ENCODE measurements at regions not wholly inside any gene's neighbourhood (a gene's known extent, or its start where the extent isn't known, plus 50 kb on each side); places are given as distances from the start of the nearest gene placed in this dataset.

DNA sequence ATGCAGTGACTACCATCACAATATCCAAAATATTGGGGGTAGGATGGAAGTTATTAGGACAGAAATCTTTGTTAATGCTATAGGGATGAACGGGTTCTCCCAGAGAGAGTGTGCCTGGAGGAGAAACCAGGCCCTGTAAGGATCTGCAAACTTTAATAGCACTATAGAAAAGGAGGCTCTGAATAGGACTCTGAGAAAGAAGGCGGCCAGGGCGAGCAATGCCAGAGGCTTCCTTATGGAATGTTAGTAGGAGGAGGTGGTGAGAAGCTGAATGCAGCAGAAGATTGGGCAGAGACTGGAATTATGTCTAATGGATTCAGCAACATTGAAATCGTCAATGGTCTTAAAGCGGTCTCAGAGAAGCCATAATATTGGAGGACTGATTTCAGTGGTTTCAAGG is 84.6 kb upstream of the SYNDIG1 start:
- Histone ChIP-seq H3K36me3 (replicated peaks in 1 of 2) (no peaks in the 10 kb centered on the region), H3K4me3 (no peak overlapping the region), H3K4me1 (replicated peaks in 1 of 2) (no peaks in the 10 kb centered on the region), H3K27ac (no peak overlapping the region), H3K27me3 (no peaks in the 10 kb centered on the region), H3K9me3 (replicated peaks in 1 of 3) (no peaks in the 10 kb centered on the region)
- intact Hi-C loops (cut with DNase I) = no loop called here
- 71 to 83% (median 79%) methylated on average over 5 of the region's 5 CpGs for whole genome bisulfite sequencing, 4 donors
- TF ChIP-seq POLR2A (IDR thresholded peaks at IDR 0.05) = no peak
- TF ChIP-seq, protein P1, sequence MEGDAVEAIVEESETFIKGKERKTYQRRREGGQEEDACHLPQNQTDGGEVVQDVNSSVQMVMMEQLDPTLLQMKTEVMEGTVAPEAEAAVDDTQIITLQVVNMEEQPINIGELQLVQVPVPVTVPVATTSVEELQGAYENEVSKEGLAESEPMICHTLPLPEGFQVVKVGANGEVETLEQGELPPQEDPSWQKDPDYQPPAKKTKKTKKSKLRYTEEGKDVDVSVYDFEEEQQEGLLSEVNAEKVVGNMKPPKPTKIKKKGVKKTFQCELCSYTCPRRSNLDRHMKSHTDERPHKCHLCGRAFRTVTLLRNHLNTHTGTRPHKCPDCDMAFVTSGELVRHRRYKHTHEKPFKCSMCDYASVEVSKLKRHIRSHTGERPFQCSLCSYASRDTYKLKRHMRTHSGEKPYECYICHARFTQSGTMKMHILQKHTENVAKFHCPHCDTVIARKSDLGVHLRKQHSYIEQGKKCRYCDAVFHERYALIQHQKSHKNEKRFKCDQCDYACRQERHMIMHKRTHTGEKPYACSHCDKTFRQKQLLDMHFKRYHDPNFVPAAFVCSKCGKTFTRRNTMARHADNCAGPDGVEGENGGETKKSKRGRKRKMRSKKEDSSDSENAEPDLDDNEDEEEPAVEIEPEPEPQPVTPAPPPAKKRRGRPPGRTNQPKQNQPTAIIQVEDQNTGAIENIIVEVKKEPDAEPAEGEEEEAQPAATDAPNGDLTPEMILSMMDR (IDR thresholded peaks at IDR 0.05) = no peak
- no peak for DNase-seq

DNA sequence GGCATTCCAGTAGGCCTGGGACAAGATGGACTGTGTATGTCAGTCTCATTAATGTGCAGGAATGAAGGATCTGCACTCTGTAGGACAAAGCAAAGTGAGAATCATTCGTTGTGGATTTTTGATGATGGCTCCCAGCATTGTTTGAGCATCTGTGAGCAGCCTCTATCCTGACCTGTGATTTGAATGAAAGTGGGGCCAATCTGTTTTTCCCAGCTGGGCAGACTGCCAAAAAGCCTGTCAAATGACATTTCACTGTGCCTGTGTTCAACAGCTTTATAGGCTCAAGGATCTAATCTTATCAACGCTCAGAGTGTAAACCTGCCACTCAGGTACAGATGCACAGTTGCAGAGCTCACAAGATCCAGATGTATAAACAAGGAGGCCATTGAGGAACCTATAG is 86.7 kb upstream of the SYNDIG1 start:
- Histone ChIP-seq H3K27me3 (no peaks in the 10 kb centered on the region), H3K36me3 (replicated peaks in 1 of 2) (no peaks in the 10 kb centered on the region), H3K9me3 (replicated peaks in 1 of 3) (no peaks in the 10 kb centered on the region), H3K4me3 (no peak overlapping the region), H3K27ac (peak overlapping the region in 1 of 5 donors; percentile 1), H3K4me1 (replicated peaks in 1 of 2) (no peaks in the 10 kb centered on the region)
- intact Hi-C loops (cut with DNase I) = no loop called here
- no peak for TF ChIP-seq POLR2A (IDR thresholded peaks at IDR 0.05)
- TF ChIP-seq, protein P1 (IDR thresholded peaks at IDR 0.05) = no peak
- whole genome bisulfite sequencing, 4 donors = 17 to 26% (median 21%) methylated on average over 2 of the region's 2 CpGs
- DNase-seq = peak in 1 of 7 donors; percentile 79

DNA sequence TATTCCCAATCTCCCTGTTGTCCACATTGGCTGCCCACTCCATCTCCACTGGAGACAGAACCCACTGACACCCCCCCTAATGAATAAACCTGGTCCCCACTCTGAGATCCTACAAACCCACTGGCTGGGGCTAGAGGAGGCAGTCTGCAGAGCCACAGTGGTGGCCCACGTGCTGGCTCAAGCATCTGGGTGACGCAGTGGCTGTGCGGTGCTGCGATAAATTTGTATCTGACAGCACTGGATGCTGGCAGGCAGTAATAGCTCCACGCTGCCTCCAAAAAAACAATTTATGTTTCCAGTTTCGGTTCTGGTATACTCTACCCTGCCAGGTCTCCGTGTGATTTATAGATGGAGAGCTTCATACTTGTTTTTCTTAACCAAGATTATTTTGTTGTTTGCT is 87.1 kb upstream of the SYNDIG1 start:
- TF ChIP-seq POLR2A (IDR thresholded peaks at IDR 0.05) = no peak
- TF ChIP-seq, protein P1 (IDR thresholded peaks at IDR 0.05) = no peak
- H3K4me3 ChIP-seq = no peak overlapping the region
- peak overlapping the region in 1 of 5 donors; percentile 1 for H3K27ac ChIP-seq
- H3K27me3 ChIP-seq = no peaks in the 10 kb centered on the region
- DNase-seq = peak in 3 of 7 donors; percentile 22 to 64 (median 22)
- H3K4me1 ChIP-seq (replicated peaks in 1 of 2) = no peaks in the 10 kb centered on the region
- 35 to 47% (median 44%) methylated on average over 7 of the region's 7 CpGs for WGBS, 4 donors
- H3K36me3 ChIP-seq (replicated peaks in 1 of 2) = no peaks in the 10 kb centered on the region
- intact Hi-C loops (cut with DNase I) = no loop called here
- no peaks in the 10 kb centered on the region for H3K9me3 ChIP-seq (replicated peaks in 1 of 3)

DNA sequence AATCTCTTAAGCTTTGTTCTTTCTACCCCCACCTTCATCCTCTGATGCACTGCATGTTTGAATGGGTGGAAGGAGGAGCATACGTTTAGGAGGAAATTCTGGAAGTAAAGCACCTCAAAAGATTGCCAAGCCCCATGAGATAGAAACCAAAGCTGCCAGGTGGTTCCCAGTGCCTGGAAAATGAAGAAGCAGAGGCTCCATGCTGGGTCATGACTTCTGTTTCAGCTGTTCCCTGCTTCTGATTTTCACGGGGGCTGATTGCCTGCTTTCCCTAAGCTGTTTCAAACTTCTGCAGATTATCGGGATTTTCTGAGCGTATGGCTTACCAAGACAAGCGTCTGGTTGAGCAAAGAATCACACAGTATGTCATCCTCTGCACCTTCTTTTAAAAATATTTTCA is 87.5 kb upstream of the SYNDIG1 start:
- H3K27ac ChIP-seq = no peak overlapping the region
- TF ChIP-seq, protein P1 (IDR thresholded peaks at IDR 0.05) = no peak
- no peak for TF ChIP-seq POLR2A (IDR thresholded peaks at IDR 0.05)
- WGBS, 4 donors = 61 to 75% (median 67%) methylated on average over 5 of the region's 5 CpGs
- no peaks in the 10 kb centered on the region for H3K27me3 ChIP-seq
- intact Hi-C loops (cut with DNase I) = no loop called here
- no peaks in the 10 kb centered on the region for H3K9me3 ChIP-seq (replicated peaks in 1 of 3)
- H3K4me3 ChIP-seq = no peak overlapping the region
- H3K4me1 ChIP-seq (replicated peaks in 1 of 2) = no peaks in the 10 kb centered on the region
- no peaks in the 10 kb centered on the region for H3K36me3 ChIP-seq (replicated peaks in 1 of 2)
- no peak for DNase-seq
